Motor neuron (in vitro differentiated cells): ENCODE measurements at regions not wholly inside any gene's neighbourhood (a gene's known extent, or its start where the extent isn't known, plus 50 kb on each side); places are given as distances from the start of the nearest gene placed in this dataset.
"Not testable (repeated sequence)": the region's sequence is repeated elsewhere in the genome, so short reads cannot be mapped to it uniquely, and the experiment has no call there.

Experiments
- ATAC-seq, 8 experiments: fragments of 200-7000 bp; cut with Tn5 transposase; replicated peaks in 6 of 8; 2 replicates each; pipeline ENCODE4 v1.8.0; 2021; ENCODE audit warnings: mild to moderate bottlenecking in 8 of 8, moderate library complexity in 8 of 8
- H3K27ac ChIP-seq, 2 donors: fragments of 250-450 bp; sonication (Bioruptor Pico); 2 replicates each; pipeline ENCODE4 v1.9.0; 2021; ENCODE audit warnings: antibody characterized with exemption in 2 of 2, mild to moderate bottlenecking in 2 of 2, moderate library complexity in 1 of 2
- H3K4me1 ChIP-seq, 2 donors: fragments of 250-450 bp; sonication (Bioruptor Pico); replicated peaks in 1 of 2; 2 replicates each; pipeline ENCODE4 v1.6.1; 2021; ENCODE audit warnings: antibody characterized with exemption in 2 of 2, mild to moderate bottlenecking in 2 of 2, moderate library complexity in 1 of 2
- H3K4me3 ChIP-seq, 5 donors: fragments of 250-450 bp; sonication (Bioruptor Pico); 2 replicates each; pipeline ENCODE4 v1.9.0; 2021; ENCODE audit warnings: antibody characterized with exemption in 5 of 5, mild to moderate bottlenecking in 5 of 5, moderate library complexity in 4 of 5
- WGBS, 10 experiments: fragments of 450-650 bp; shearing (Covaris generic); methylation state at CpG; one replicate each; pipeline ENCODE4 v1.0.0; 2022; 5-methylcytosine and 5-hydroxymethylcytosine counted together
- in situ Hi-C, 9 experiments: fragments of 400-800 bp; cut with MboI; loops; one replicate each; pipeline ENCODE4 v1.15.0; 2021; ENCODE audit warnings: low sequenced_read_pairs in 9 of 9, low pct_unique_long_range_greater_than_20kb in 2 of 9; ENCODE audit not compliant: unreplicated experiment in 9 of 9

- H3K4me1 ChIP-seq = peaks cover 0 to 3% of the 10 kb centered on the region in 2 donors
- in situ Hi-C loops = no loop called here
- no peak overlapping the region for H3K27ac ChIP-seq
- H3K4me3 ChIP-seq = no peak overlapping the region
- ATAC-seq = no peak
These were observed 312.9 kb upstream of the CDH19 start for GRCh38 chr18:66916834-66917233.

GRCh38 chr18:66900837-66901236 is 296.9 kb upstream of the CDH19 start:
- Histone ChIP-seq H3K27ac (no peak overlapping the region), H3K4me3 (no peak overlapping the region), H3K4me1 (peaks cover 0 to 3% of the 10 kb centered on the region in 2 donors)
- peak in 2 of 8 experiments; percentile 28 to 99 for ATAC-seq
- in situ Hi-C loops = no loop called here

GRCh38 chr18:66895631-66896030 is 291.7 kb upstream of the CDH19 start:
- ATAC-seq = peak in 2 of 8 experiments; percentile 35 to 84
- in situ Hi-C loops = no loop called here
- Histone ChIP-seq H3K4me3 (no peak overlapping the region), H3K4me1 (peaks cover 3 to 7% of the 10 kb centered on the region in 2 donors), H3K27ac (no peak overlapping the region)

- Histone ChIP-seq H3K4me3 (no peak overlapping the region), H3K27ac (no peak overlapping the region), H3K4me1 (peaks cover 3 to 7% of the 10 kb centered on the region in 2 donors)
- in situ Hi-C loops = no loop called here
- no peak for ATAC-seq
- WGBS, 10 experiments = 0 to 90% (median 48%) methylated on average over 1 to 3 of the region's 3 CpGs; no CpG with 5 or more reads in 4 of the 10 experiments
These were observed 291.0 kb upstream of the CDH19 start for GRCh38 chr18:66894851-66895250.

- 50 to 100% (median 95%) methylated on average over 2 to 9 of the region's 13 CpGs; no CpG with 5 or more reads in 2 of the 10 experiments for WGBS, 10 experiments
These were observed 288.5 kb upstream of the CDH19 start for GRCh38 chr18:66892388-66892787.

GRCh38 chr18:66874812-66875474 is 271.1 kb upstream of the CDH19 start:
- in situ Hi-C loops = no loop called here
- ATAC-seq = peak in 1 of 8 experiments; percentile 36
- H3K27ac ChIP-seq = no peak overlapping the region
- peaks cover 0 to 8% of the 10 kb centered on the region in 2 donors for H3K4me1 ChIP-seq
- WGBS, 10 experiments = 0 to 91% (median 67%) methylated on average over 1 to 3 of the region's 3 CpGs; no CpG with 5 or more reads in 3 of the 10 experiments
- no peak overlapping the region for H3K4me3 ChIP-seq

More at GRCh38 chr18:66892388-66892787, 288.5 kb upstream of the CDH19 start:
- H3K27ac ChIP-seq, H3K4me1 ChIP-seq, H3K4me3 ChIP-seq, in situ Hi-C loops, ATAC-seq: not testable (repeated sequence)

GRCh38 chr18:66874375-66874774 is 270.5 kb upstream of the CDH19 start:
- H3K4me1 ChIP-seq = peaks cover 0 to 8% of the 10 kb centered on the region in 2 donors
- no peak overlapping the region for H3K4me3 ChIP-seq
- in situ Hi-C loops = no loop called here
- no peak overlapping the region for H3K27ac ChIP-seq
- ATAC-seq = no peak

- no peak overlapping the region for H3K4me3 ChIP-seq
- in situ Hi-C loops = no loop called here
- peaks cover 0 to 8% of the 10 kb centered on the region in 2 donors for H3K4me1 ChIP-seq
- no peak overlapping the region for H3K27ac ChIP-seq
- 29 to 100% (median 84%) methylated on average over 1 to 4 of the region's 4 CpGs; no CpG with 5 or more reads in 3 of the 10 experiments for WGBS, 10 experiments
- no peak for ATAC-seq
These were observed 270.0 kb upstream of the CDH19 start for GRCh38 chr18:66873899-66874298.

GRCh38 chr18:66872277-66872676 is 268.4 kb upstream of the CDH19 start:
- H3K4me3 ChIP-seq = no peak overlapping the region
- in situ Hi-C loops = no loop called here
- 0 to 83% (median 21%) methylated on average over 1 of the region's 1 CpG for WGBS, 10 experiments
- no peak overlapping the region for H3K27ac ChIP-seq
- H3K4me1 ChIP-seq = peaks cover 0 to 8% of the 10 kb centered on the region in 2 donors
- ATAC-seq = peak in 5 of 8 experiments; percentile 32 to 82 (median 54)

GRCh38 chr18:66867653-66868052 is 263.8 kb upstream of the CDH19 start:
- Histone ChIP-seq H3K4me1 (peaks cover 0 to 12% of the 10 kb centered on the region in 2 donors), H3K4me3 (no peak overlapping the region), H3K27ac (no peak overlapping the region)
- no peak for ATAC-seq
- in situ Hi-C loops = no loop called here
- WGBS, 10 experiments = 6 to 100% (median 84%) methylated on average over 2 to 4 of the region's 4 CpGs; no CpG with 5 or more reads in 2 of the 10 experiments

- H3K4me1 ChIP-seq, ATAC-seq, H3K4me3 ChIP-seq, H3K27ac ChIP-seq, in situ Hi-C loops: not testable (repeated sequence)
- WGBS, 10 experiments = 80 to 98% (median 96%) methylated on average over 4 to 32 of the region's 43 CpGs; no CpG with 5 or more reads in 5 of the 10 experiments
These were observed 262.6 kb upstream of the CDH19 start for GRCh38 chr18:66866427-66866940.

GRCh38 chr18:66838340-66838987 is 234.6 kb upstream of the CDH19 start:
- no peak for ATAC-seq
- in situ Hi-C loops = no loop called here
- Histone ChIP-seq H3K4me1 (no peaks in the 10 kb centered on the region), H3K27ac (no peak overlapping the region), H3K4me3 (no peak overlapping the region)
- WGBS, 10 experiments = 7 to 100% (median 83%) methylated on average over 1 to 4 of the region's 4 CpGs; no CpG with 5 or more reads in 3 of the 10 experiments

- 0 to 100% (median 75%) methylated on average over 1 to 4 of the region's 4 CpGs; no CpG with 5 or more reads in 1 of the 10 experiments for WGBS, 10 experiments
- in situ Hi-C loops = no loop called here
- H3K4me3 ChIP-seq = no peak overlapping the region
- H3K27ac ChIP-seq = no peak overlapping the region
- ATAC-seq = no peak
- H3K4me1 ChIP-seq = no peaks in the 10 kb centered on the region
These were observed 229.8 kb upstream of the CDH19 start for GRCh38 chr18:66833646-66834045.
